ELF-1 (cell line): ENCODE measurements at regions not wholly inside any gene's neighbourhood (a gene's known extent, or its start where the extent isn't known, plus 50 kb on each side); places are given as distances from the start of the nearest gene placed in this dataset.
A peak's percentile ranks its signal among the peaks of the same experiment; 100 is the strongest.
"Not testable (repeated sequence)": the region's sequence is repeated elsewhere in the genome, so short reads cannot be mapped to it uniquely, and the experiment has no call there.

Experiments used
- DNase-seq: peaks from one replicate; pipeline ENCODE4 v3.0.0-alpha.2; 2016; ENCODE audit warnings: low read depth, low spot score

DNA sequence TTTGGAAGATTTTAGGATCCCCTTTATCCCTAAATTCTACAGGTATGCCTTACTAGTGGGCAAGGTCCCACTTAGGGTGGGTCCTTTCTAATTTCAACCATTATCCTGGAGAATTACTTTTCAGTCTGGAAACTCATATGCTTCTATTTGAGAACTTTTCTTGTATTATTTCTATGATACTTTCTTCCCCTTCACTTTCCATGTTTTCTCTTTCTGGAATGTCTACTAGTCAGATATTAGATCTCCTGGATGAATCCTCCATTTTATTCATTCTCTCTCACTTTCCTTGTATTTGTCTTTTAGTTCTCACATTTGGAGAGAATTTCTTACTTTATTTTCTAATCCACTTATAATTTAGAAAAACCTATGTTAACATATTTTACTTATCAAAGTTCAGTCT, 83.9 kb upstream of the SIPA1L2 start:
- no peak for DNase-seq

DNA sequence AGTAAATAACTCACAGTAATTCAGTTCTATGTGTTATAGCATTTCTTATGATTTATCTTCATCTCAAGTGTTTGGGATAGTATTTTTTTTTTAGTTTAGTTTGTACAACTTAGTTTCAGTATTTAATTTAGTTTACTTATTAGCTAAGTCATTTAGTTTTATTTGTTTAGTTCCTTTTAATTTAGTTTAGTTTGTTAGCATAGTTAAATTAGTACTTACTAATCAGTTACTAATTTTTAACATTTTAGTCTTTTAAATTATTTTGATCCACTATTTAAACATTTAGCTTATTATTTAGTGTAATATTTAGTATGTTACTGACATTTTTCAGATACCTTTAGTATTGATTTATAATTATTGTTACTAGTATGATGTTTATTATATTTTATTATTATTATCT, 85.2 kb upstream of the SIPA1L2 start:
- DNase-seq: no peak

DNA sequence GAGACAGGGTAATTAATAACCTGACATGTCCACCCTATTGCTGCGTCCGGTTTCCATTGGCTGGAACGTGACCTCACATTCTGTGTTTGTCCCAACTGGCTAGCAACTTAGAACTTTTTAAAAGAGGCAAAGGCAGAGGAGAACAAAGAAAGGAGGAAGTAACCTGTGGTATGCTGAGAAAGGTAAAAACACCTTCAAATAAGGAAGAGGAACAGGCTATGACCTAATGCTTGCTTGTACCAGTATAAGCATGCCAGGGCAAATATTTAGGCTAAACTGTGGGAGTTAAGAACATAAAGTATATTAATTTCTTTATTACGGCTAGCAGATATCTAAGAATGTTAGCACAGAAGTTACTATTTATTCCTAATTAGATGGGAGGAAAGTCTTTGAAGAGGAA, 87.3 kb upstream of the MAP10 start:
- not testable (repeated sequence) for DNase-seq

DNA sequence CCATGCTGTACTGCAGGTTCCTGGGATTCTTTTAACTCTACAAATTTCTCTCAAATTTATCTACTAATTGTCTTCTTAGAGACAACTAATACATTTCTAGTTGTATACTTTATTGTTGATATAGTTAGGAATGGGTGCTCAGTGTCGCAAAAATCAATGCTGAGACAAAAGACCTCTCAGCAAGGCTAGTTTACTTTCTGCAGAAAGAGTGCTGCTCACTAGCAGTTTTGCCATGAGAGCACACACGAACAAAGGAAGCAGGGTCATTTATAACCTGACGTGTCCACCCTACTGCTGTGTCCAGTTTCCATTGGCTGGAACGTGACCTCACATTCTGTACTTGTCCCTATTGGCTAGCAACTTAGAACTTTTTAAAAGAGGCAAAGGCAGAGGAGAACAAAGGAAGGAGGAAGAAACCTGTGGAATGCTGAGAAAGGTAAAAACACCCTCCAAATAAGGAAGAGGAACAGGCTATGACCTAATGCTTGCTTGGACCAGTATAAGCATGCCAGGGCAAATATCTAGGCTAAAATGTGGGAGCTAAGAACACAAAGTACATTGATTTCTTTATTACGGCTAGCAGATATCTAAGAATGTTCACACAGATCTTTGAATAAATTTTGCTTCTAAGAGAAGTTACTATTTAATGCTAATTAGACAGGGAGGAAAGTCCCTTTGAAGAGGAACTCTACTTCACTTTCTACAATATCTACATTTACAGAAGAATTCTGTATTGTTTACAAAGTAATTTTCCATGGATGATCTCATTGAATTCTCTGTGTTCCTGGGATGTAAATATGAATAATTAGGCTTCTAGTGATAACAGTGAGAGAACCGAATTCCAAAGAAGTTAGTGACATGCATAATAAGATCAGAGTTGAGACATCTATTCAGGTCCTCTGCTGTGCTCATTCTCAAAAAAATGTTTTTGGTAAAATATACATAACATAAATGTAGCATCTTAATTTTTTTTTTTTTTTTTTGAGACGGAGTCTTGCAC, 86.0 kb upstream of the MAP10 start:
- DNase-seq: no peak

DNA sequence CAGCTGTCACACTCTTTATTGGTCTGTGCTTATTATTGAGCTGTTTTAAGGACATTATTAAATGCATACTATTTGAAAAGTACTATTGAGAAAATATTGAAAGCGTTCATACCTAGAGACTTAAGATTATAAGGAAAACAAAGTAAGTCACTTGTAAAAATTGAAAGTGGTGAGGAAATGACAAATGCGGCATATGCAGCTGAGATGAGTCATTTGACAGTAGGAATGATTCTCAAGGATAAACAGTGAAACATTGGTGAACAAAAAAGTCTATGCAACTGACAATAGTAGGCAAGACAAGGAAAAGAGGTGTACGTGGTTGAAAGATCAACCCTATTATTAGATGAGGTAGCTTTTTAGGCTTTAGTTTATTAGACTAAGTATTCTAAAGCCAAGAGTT, 82.6 kb upstream of the MAP10 start:
- no peak for DNase-seq

DNA sequence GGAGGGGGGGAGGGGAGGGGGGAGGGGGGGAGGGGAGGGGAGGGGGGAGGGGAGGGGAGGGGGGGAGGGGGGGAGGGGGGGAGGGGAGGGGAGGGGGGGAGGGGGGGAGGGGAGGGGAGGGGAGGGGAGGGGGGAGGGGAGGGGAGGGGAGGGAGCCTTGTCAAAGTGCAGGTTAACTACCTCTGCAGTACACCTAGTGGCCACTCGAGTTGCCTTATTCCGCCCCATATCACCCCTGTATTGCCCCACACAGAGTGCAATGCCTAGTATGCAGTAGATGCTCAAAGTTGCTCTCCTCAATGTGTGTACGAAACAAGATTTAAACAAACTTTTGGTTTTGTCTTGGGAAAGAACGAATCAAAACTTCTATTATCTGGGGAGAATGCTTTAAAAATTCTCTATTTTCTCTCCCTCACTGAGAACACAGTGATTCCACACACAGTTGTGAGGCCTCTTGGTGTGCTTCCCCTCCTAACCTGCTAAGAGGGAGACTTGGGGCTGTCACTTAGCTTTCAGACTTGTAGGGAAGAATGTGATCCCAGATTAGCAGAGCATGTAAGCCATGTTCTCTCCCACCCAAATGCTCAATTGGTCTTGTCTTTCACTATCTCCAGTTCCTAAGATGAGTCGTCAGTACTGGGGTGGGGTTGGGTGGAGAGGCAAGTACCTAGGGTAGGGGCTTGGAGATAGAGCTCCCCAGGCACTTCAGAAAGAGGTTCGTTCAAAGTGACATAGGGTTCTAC, 79.7 kb upstream of the MAP10 start:
- DNase-seq: no peak

GRCh38 chr1:232726048-232726779, 79.0 kb upstream of the MAP10 start:
- peak; percentile 52 for DNase-seq

GRCh38 chr1:232728507-232729263, 76.5 kb upstream of the MAP10 start:
- DNase-seq: no peak

- no peak for DNase-seq
Observed at GRCh38 chr1:232732344-232732910, 72.8 kb upstream of the MAP10 start.

DNA sequence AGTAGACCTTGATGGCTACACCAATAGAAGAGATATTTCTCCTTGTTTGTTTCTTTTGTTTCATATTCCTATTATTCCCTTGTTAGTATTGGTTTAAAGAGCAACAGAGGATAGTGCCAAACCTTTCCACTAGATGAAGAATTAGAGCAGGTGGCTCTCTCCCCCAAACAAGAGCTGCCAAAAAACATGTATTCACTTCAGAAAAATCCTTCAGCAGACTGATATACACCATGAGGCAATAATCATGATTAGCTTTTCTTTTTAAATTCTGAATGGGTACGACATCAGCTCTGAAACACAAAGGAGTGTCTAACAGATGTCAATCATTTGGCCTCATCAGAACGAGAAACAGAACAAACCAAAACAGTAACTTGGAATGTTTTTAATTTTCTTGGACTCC, 67.3 kb upstream of the MAP10 start:
- DNase-seq: no peak

DNA sequence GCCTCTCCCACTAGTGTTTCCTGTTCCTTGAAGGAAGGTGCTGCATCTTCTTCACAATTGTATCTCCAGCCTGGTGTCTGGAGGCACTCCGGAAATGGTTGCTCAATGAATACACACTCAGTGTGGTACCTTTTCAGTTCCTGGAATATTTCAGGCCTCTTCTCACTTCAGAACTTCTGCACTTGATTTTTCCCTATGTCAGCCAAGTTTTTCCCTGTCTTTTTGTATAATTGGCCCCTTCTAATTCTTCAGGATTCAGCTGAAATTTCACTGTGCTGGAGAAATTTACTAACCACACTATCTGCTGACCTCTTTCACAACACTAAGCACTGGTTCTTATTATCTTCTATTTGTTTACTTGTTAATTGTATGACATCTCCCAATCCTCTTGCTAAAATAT, 61.2 kb upstream of the MAP10 start:
- no peak for DNase-seq

GRCh38 chr1:232744847-232745246, 60.4 kb upstream of the MAP10 start:
- no peak for DNase-seq

GRCh38 chr1:232745698-232746097, 59.5 kb upstream of the MAP10 start:
- DNase-seq: not testable (repeated sequence)

DNA sequence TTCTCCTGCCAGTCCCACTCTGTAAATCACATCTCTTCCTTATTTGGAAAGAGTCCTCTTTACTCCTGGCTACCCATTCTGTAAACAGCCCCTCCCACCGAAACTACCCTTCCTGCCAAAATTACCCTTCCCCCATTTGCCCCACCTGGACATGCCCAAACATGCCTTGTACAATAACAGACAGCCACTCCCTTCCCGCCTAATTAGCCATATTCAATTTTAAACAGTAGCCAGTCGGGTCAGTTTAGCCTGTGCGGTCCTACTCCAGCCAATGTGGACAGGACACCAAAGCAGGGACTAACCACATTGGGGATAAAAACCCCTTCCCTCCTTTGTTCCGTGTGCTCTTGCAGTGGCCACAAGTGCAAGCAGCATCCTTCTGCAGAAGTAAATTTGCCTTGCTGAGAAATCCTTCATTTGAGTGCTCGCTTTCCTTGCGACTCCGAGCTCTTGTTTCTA, 56.3 kb upstream of the MAP10 start:
- no peak for DNase-seq

DNA sequence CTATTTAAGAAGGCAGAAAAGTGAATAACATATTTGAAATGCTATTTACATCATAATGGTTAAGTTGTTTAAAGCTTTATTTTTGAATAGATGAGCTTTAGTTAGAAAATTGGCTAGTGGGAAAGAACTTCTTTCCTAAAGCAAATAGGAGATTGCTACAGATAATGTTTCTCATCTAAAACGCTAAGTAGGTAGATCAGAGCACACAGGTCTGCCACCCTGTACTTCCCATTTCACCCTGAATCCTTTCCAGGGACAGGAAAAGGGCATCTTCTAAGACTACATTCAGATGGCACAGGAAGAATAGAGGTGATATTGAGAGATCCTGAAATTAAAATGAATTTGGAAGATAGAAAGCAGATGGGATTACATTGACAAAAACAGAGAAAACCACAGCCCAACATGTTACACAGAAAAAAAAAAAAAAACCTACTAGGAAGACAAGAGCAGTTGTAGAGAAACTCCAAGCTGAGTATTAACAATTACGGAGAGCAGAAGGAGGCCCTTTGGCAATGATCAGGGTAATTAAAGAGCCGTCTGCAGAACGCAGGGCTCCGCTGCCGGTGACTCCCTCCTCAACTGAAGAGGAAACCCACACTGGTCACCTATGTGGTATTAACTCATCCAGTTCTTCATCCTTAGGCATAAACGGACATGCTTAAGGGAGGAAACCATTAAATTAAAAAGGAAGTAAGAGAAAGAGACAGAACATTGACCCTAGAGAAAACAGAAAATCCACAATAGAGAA, 53.6 kb upstream of the MAP10 start:
- no peak for DNase-seq

GRCh38 chr1:232752365-232752764, 52.9 kb upstream of the MAP10 start:
- no peak for DNase-seq

DNA sequence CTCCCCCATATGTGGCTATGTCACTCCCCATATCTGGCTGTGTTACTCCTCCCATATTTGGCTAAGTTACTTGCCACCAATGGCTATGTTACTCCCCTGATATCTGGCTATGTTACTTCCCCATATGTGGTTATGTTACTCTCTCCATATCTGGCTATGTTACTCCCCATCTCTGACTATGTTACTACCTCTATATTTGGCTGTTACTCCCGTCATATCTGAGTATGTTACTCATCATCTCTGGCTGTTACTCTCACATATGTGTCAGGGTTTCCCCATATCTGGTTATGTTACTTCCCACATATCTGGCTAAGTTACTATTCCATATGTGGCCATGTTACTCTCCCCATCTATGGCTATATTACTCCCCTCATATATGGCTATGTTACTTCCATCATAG, 50.3 kb upstream of the MAP10 start:
- no peak for DNase-seq
